GM12865 (cell line): ENCODE measurements at regions not wholly inside any gene's neighbourhood (a gene's known extent, or its start where the extent isn't known, plus 50 kb on each side); places are given as distances from the start of the nearest gene placed in this dataset.
A peak's percentile ranks its signal among the peaks of the same experiment; 100 is the strongest.

ENCODE experiments used
- DNase-seq: peaks from one replicate; pipeline ENCODE4 v3.0.0; 2010; ENCODE audit warnings: low read depth
- H3K4me3 ChIP-seq: 2 replicates; pipeline ENCODE4 v1.5.1; 2011; ENCODE audit warnings: mild to moderate bottlenecking, low read depth, low read length, control low read depth
- TF ChIP-seq, protein P1 (sequence below): IDR thresholded peaks from 2 replicates; pipeline ENCODE4 v1.5.1; 2011; ENCODE audit warnings: low read length, control low read depth, low read depth, inconsistent platforms; ENCODE audit not compliant: insufficient read depth; ENCODE audit errors: missing control alignments

- no peak overlapping the region for H3K4me3 ChIP-seq
- TF ChIP-seq, protein P1, sequence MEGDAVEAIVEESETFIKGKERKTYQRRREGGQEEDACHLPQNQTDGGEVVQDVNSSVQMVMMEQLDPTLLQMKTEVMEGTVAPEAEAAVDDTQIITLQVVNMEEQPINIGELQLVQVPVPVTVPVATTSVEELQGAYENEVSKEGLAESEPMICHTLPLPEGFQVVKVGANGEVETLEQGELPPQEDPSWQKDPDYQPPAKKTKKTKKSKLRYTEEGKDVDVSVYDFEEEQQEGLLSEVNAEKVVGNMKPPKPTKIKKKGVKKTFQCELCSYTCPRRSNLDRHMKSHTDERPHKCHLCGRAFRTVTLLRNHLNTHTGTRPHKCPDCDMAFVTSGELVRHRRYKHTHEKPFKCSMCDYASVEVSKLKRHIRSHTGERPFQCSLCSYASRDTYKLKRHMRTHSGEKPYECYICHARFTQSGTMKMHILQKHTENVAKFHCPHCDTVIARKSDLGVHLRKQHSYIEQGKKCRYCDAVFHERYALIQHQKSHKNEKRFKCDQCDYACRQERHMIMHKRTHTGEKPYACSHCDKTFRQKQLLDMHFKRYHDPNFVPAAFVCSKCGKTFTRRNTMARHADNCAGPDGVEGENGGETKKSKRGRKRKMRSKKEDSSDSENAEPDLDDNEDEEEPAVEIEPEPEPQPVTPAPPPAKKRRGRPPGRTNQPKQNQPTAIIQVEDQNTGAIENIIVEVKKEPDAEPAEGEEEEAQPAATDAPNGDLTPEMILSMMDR: no peak
- DNase-seq: peak; percentile 6
Measured at GRCh38 chr3:176513604-176514003, 683.7 kb downstream of the TBL1XR1 start.

DNA sequence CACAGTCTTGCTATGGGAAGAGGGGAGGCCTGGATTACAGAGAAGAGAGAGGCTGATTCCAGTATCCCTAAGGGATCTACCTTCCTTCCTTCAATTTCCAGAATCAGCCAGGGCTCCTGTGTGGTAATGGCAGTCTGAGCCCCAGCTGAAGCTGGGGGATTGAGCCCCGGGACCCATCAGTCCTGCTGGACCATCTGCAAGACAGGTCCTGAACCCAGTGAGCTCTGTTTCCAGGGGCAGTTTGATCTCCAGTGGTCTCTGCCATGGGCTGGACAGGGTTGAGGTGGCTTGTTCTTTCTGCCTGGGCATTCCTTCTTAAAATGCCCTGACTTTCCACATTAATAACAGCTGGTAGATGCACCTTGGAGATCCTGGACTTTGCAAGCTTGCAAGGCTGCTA, 685.2 kb downstream of the TBL1XR1 start:
- H3K4me3 ChIP-seq: no peak overlapping the region
- TF ChIP-seq, protein P1: no peak
- DNase-seq: no peak

DNA sequence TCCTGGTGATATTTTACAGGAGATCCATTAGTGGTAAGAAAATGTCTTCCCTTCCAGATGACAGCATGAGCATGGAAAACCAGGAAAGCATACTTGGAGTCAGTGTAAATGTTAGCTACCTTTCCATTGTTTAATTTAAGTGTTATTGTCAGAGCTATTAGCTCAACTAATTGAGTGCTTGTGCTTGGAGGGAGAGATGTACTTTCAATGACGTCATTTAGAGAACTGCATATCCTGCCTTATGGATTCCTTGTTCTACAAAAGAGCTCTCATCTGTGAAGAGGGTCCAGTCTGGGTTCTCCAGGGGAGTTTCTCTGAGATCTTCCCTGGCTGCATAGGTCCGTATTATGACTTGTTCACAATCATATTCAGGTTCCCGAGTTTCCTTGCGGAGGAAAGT, 687.2 kb downstream of the TBL1XR1 start:
- TF ChIP-seq, protein P1: no peak
- DNase-seq: no peak
- H3K4me3 ChIP-seq: no peak overlapping the region

- H3K4me3 ChIP-seq: no peak overlapping the region
- peak; percentile 15 for DNase-seq
- TF ChIP-seq, protein P1: no peak
Measured at GRCh38 chr3:176505878-176506621, 691.2 kb downstream of the TBL1XR1 start.

- TF ChIP-seq, protein P1: no peak
- no peak for DNase-seq
- H3K4me3 ChIP-seq: no peak overlapping the region
Measured at GRCh38 chr3:176491084-176491483, 706.2 kb downstream of the TBL1XR1 start.

GRCh38 chr3:176490357-176490756, 706.9 kb downstream of the TBL1XR1 start:
- TF ChIP-seq, protein P1: no peak
- peak; percentile 36 for DNase-seq
- H3K4me3 ChIP-seq: no peak overlapping the region

- no peak for DNase-seq
- TF ChIP-seq, protein P1: no peak
- H3K4me3 ChIP-seq: no peak overlapping the region
Measured at GRCh38 chr3:176479248-176479647, 718.0 kb downstream of the TBL1XR1 start.
